HG03108 (cell line): ENCODE measurements at regions not wholly inside any gene's neighbourhood (a gene's known extent, or its start where the extent isn't known, plus 50 kb on each side); places are given as distances from the start of the nearest gene placed in this dataset.

Source experiments
- ATAC-seq: cut with Tn5 transposase; IDR thresholded peaks from one replicate; pipeline ENCODE4 v1.9.1; 2021; ENCODE audit warnings: moderate library complexity; ENCODE audit not compliant: unreplicated experiment

GRCh38 chr14:101409006-101409543 is 152.2 kb upstream of the DIO3 start:
- ATAC-seq = no peak

- no peak for ATAC-seq
Observed at GRCh38 chr14:101410126-101410525, 151.2 kb upstream of the DIO3 start.

GRCh38 chr14:101411151-101411550 is 150.1 kb upstream of the DIO3 start:
- no peak for ATAC-seq

DNA sequence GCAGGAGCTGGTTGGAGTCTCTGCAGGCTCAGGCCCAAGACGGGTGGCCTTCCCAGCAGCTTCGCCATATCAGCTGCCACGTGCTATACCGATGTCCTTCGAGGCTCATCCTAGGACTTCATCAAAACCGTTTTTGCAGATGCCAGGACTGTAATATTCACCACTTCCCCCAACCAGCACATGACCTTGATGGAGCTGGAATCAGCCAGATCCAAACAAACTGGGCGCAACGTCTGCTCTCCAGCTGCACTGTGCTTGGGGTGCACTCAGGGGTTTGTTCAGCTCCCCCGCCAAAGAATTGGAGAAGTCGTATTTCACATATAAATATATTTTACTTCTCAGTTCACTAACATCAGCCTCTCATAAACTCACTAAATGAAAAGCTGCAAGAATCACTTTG is 149.5 kb upstream of the DIO3 start:
- no peak for ATAC-seq

- ATAC-seq = no peak
Observed at GRCh38 chr14:101412739-101413138, 148.6 kb upstream of the DIO3 start.

- no peak for ATAC-seq
Observed at GRCh38 chr14:101417434-101417833, 143.9 kb upstream of the DIO3 start.

DNA sequence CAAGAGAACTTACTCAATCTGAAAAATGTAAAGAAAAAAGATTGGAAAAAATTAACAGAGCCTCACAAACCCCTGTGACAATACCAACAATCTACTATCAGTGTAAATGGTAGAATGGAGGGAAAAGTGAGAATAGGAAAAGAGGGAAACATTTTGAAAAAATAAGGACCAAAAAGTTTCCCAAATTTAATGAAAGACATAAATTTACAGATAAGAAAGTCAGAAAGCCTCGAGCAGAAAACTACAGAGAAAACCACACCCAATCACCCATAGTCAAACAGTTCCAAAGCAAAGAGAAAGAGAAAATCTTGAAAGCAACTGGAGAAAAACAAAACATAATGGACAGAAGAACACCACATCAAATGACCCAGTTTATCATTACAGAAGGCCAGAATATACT is 142.7 kb upstream of the DIO3 start:
- no peak for ATAC-seq

DNA sequence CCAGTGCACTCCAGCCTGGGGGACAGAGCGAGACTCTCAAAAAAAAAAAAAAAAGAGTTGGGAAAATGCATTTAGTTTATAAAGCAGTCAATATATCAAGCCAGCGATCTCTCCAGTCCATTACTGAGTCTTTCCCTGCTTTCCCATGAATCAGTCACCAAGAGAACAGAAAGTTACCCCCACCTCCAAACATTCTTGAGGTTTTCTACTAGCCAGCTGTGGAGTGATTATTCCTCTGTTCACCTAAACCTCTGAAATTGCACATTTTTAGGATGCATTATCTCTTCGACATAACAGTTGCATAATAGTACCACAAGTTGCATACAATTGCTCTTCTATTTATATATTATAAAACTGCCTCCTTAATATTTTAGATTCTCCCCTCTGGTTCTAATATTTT is 134.8 kb upstream of the DIO3 start:
- ATAC-seq = no peak

DNA sequence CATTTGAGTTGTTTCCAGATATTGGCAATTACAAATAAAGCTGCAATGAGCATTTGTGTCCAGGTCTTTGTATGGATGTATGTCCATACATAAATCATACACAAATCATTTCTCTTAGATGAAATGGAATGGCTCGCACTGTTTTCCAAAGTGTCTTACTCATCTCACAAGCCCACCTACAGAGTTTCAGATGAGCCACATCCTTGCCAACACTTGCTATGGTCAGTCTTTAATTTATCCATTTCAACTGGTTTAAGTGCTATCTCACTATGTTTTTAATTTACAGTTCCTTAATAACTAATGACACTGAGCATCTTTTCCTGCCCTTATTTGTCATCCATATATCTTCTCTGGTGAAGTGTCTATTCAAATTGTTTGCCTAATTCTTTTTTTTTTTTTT is 132.9 kb upstream of the DIO3 start:
- no peak for ATAC-seq

GRCh38 chr14:101435546-101435945 is 125.7 kb upstream of the DIO3 start:
- no peak for ATAC-seq

DNA sequence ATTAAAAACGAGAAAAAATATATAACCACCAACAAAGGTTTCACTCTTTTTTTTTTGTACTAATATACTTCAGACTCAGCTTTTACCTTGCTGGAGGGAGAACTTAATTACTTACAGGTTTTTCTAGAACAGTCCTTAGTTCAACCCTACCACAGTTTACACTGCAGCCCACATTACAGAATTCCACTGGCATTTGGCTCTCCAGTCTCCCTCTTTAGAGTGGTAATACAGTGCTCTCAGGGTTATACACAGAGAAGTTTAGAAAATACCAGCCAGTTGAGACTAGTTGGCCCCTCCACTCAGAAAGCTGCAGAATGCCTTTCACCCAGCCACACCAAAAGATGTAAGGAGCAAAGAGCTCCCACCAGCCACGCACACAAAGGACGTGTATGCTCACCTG is 122.3 kb upstream of the DIO3 start:
- ATAC-seq = no peak

- ATAC-seq = no peak
Observed at GRCh38 chr14:101440496-101440895, 120.8 kb upstream of the DIO3 start.

- no peak for ATAC-seq
Observed at GRCh38 chr14:101441710-101442109, 119.6 kb upstream of the DIO3 start.

DNA sequence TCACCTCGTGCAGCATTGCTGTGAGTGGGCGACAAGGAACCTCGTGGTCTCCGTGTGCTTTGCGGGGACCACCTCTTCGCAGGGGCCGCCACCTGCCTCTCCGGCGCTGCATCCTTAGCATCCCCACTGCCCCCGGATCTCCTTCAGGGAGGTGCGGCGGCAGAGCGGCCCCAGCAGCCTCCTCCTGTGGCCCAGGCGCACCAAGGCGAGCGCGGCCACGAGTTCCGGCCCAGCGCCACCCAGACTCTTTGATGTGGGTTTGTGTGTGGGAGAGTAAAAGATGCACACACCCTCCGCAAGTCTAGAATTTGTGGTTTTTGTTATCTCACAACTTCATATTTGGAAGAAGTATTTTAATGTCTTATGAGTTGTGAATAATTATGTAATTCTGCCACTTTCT is 118.8 kb upstream of the DIO3 start:
- ATAC-seq = no peak

DNA sequence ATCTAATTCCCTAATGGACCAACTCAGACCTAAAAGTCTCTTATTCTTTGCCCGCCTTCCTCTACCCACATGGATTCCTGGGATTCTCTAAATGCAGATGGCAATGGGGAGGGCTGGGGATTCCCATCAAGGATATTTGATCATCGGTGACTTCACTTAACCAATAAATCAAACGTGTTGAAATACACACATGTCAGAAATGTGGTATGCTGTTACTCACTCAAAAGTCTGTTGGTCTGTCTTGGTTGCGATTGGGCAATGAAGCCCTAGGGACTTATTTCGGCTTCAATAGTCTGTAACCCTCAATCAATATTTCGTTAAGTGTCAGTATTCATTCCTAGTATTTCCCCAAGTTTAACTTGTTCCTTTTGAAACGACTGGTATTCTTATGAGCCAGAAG is 117.2 kb upstream of the DIO3 start:
- ATAC-seq = no peak

DNA sequence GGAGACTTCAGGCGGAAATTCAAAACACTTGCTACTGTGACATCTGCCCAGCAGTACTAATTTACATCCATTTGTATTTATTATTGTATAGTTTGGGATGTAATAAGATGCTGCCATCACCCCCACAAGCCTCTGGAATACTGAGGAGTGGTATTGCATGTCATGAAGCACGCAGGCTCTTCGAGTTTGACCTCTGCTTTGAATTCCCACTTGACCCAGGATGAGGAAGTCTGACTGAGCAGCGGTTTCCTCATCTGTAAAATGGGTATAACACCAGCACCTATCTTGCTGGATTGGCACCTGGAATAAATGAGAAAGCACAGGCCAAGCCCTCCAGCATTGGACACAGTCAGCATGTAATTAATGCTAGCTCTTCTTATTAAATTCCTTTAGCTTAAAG is 116.0 kb upstream of the DIO3 start:
- no peak for ATAC-seq

- ATAC-seq = no peak
Observed at GRCh38 chr14:101446387-101446969, 114.8 kb upstream of the DIO3 start.

DNA sequence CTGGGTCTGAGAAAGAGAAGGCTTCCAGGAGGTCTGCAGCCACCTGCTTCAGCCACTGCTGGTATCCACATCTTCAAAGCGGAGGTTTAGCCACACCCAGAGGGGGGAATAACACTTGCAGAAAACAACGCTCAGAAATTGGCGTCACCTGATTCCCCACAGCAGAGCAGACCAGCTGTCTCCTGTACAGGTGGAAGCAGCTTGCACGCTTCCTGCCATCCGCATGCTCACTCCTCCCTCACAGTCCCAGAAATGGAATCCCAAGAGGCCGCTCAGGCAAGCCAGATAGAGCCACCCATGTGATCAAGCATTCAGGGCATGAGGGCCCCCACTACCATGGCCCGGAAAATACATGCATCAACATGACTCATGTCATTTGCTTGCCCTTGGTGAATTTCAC is 112.2 kb upstream of the DIO3 start:
- no peak for ATAC-seq

- no peak for ATAC-seq
Observed at GRCh38 chr14:101451166-101451565, 110.1 kb upstream of the DIO3 start.

GRCh38 chr14:101453225-101453624 is 108.1 kb upstream of the DIO3 start:
- ATAC-seq = no peak

GRCh38 chr14:101454229-101454628 is 107.1 kb upstream of the DIO3 start:
- ATAC-seq = no peak

DNA sequence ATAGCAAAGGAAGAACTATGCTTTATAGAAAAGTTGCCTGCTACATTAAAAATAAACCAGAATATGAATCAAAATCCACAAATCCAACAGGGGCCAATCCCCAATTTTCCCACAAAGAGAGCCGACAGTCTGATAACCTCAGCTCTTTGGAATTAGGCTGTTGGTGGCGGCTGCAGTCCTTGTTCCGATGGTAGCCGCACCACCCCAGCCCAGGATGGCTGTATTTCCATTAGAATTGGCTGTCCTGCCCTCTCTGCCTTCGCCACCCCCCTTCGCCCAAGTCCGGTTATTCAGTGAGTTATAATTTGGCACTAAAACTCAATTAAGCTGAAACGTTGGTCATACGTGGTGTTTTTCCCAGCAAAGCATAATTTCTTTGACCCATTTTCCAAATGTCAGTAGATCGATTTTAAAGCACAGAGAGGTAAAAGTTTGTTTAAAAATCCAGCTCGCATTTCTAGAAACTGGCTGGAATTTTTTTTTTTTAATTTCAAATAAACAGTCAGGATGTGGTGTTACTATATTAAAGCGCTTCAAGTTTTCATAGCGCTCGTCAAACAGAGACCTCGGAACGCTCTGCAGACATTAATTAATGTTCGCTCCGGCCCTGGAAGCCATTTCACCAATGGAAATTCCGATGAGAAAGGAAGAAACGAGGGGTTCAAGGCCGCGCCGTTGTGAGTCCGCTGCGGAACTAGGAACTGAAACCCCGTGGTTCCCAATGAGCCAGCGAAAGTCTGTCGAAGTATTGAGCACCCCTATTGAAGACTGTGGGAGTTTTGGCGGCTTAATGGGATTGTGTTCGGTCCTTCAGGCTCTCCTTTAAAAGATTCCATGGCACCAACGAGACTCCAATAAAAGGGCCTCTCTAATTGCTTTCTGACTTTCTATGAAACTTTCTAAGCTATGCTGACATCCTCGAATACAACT is 104.8 kb upstream of the DIO3 start:
- no peak for ATAC-seq
